ENCODE measurements at regions not wholly inside any gene's neighbourhood (a gene's known extent, or its start where the extent isn't known, plus 50 kb on each side); places are given as distances from the start of the nearest gene placed in this dataset.
A peak's percentile ranks its signal among the peaks of the same experiment; 100 is the strongest.

DNA sequence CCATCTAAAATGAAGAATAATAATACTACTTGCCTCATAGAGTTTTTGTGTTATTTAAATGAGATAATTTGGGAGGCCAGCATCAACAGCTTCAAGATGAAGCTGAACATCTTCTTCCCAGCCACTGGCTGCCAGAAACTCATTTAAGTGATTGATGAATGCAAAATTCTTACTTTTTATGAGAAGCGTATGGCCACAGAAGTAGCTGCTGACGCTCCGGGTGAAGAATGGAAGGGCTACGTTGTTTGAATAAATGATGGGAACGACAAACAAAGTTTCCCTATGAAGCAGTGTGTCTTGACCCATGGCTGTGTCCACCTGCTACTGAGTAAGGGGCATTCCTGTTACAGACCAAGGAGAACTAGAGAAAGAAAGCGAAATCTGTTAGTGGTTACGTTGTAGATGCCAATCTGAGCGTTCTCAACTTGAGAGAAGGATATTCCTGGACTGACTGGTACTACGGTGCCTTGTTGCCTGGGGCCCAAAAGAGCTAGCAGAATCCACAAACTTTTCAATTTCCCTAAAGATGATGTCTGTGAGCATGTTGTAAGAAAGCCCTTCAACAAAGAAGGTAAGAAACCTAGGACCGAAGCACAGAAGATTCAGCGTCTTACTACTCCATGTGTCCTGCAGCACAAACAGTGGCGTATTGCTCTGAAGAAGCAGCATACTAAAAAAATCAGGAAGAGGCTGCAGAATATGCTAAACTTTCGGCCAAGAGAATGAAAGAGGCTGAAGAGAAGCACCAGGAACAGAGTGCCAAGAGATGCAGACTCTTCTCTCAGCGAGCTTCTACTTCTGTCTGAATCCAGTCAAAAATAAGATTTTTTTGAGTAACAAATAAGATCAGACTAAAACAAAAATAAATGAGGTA is 100.0 kb upstream of the LRIG3 start:
- no peaks in the 10 kb centered on the region for H3K36me3 ChIP-seq (ENCODE audit: control insufficient read depth, insufficient read depth, low read length, severe bottlenecking)
- H3K4me1 ChIP-seq (ENCODE audit: control insufficient read depth, insufficient read depth, low read length): peaks cover 17% of the 10 kb centered on the region
- no peaks in the 10 kb centered on the region for H3K27me3 ChIP-seq (replicated peaks; ENCODE audit: control insufficient read depth, insufficient read depth, low read length)
- H3K9me3 ChIP-seq (ENCODE audit: control insufficient read depth, low read length): no peaks in the 10 kb centered on the region
- no peak for DNase-seq (ENCODE audit: low read depth)
- H3K9ac ChIP-seq (ENCODE audit: low read length): no peak overlapping the region
- H3K4me3 ChIP-seq (ENCODE audit: low read length): no peak overlapping the region

DNA sequence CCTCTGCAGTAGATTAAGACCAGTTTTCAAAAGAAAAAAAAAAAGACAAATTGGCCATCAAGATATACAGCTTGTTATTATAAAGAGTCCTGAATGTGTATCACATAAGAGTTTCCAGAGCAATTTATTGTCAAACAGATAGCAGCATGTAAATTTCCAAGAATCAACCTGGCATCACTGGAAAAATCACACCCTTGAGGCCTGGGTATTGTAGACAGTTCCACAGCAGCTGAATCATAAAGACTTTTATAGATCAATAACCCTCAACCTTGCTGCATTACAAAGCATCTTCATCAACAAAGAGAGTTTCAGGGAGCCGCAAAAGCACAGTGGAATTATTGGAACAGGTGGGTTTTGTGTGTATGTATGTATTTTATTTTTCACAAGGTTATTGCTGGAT is 94.6 kb upstream of the LRIG3 start:
- Histone ChIP-seq H3K4me1 (ENCODE audit: control insufficient read depth, insufficient read depth, low read length) (peaks cover 5% of the 10 kb centered on the region), H3K9me3 (ENCODE audit: control insufficient read depth, low read length) (no peaks in the 10 kb centered on the region), H3K9ac (ENCODE audit: low read length) (no peak overlapping the region), H3K4me3 (ENCODE audit: low read length) (no peak overlapping the region), H3K36me3 (ENCODE audit: control insufficient read depth, insufficient read depth, low read length, severe bottlenecking) (no peaks in the 10 kb centered on the region), H3K27me3 (replicated peaks; ENCODE audit: control insufficient read depth, insufficient read depth, low read length) (no peaks in the 10 kb centered on the region)
- no peak for DNase-seq (ENCODE audit: low read depth)

DNA sequence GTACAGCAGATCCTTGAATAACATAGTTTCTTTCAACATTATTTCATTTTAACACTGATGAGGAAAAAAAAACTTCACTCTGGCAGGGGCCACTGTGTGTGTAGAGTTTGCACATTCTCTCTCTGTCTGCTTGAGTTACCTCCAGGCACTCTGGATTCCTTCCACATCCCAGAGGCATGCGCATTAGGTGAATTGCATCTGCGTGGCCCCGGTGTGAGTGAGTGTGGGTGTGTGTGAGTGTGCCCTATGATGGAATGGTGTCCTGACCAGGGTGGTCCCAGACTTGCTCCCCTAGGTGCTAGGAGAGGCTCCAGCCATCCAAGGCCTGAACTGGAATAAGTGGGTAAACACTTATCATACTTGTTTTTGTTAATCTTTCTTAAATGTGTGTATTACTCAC is 90.6 kb upstream of the LRIG3 start:
- no peak for DNase-seq (ENCODE audit: low read depth)
- Histone ChIP-seq H3K9ac (ENCODE audit: low read length) (no peak overlapping the region), H3K4me1 (ENCODE audit: control insufficient read depth, insufficient read depth, low read length) (peaks cover 14% of the 10 kb centered on the region), H3K27me3 (replicated peaks; ENCODE audit: control insufficient read depth, insufficient read depth, low read length) (no peaks in the 10 kb centered on the region), H3K9me3 (ENCODE audit: control insufficient read depth, low read length) (no peaks in the 10 kb centered on the region), H3K4me3 (ENCODE audit: low read length) (no peak overlapping the region), H3K36me3 (ENCODE audit: control insufficient read depth, insufficient read depth, low read length, severe bottlenecking) (no peaks in the 10 kb centered on the region)

DNA sequence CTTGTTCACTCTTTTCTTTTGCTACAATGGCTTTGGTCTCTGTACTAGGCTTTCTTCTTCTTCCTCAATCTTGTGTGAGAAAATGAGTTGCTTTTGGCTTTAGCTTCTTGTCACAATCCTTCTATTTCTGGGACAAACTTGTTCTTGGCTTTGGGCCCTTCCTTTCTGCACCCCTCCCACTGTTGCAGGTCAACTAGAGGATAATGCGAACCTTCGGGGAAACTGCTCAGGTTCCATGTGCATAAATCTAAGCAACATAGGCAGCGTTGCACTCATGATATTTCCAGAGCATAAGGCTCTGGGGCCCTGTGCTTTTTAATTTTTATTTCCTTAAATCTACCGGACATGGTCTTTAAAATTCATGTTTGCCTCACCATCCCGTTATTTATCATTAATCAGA is 89.8 kb upstream of the LRIG3 start:
- Histone ChIP-seq H3K4me1 (ENCODE audit: control insufficient read depth, insufficient read depth, low read length) (peaks cover 22% of the 10 kb centered on the region), H3K27me3 (replicated peaks; ENCODE audit: control insufficient read depth, insufficient read depth, low read length) (no peaks in the 10 kb centered on the region), H3K9me3 (ENCODE audit: control insufficient read depth, low read length) (no peaks in the 10 kb centered on the region), H3K9ac (ENCODE audit: low read length) (no peak overlapping the region), H3K36me3 (ENCODE audit: control insufficient read depth, insufficient read depth, low read length, severe bottlenecking) (no peaks in the 10 kb centered on the region), H3K4me3 (ENCODE audit: low read length) (no peak overlapping the region)
- no peak for DNase-seq (ENCODE audit: low read depth)

DNA sequence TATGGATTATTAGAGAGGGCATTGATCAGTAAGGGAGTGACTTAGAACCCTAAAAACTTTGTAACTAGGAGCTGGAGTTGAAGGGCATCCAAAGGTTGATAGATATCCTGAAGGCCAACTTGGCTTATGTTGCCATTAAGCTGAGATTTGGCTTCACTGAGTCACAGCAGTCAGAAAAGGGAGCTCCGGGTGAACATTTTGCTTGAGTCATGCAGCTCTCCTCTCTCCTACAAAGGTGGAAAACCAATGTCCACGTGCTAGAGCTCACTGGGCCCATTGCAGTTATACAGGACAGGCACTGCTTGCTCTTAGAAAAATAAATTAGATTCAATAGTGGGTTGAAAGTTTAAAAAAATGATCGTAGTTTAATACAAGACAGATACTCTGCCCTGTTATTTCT is 87.3 kb upstream of the LRIG3 start:
- Histone ChIP-seq H3K9me3 (ENCODE audit: control insufficient read depth, low read length) (no peaks in the 10 kb centered on the region), H3K27me3 (replicated peaks; ENCODE audit: control insufficient read depth, insufficient read depth, low read length) (no peaks in the 10 kb centered on the region), H3K4me3 (ENCODE audit: low read length) (no peak overlapping the region), H3K9ac (ENCODE audit: low read length) (no peak overlapping the region), H3K4me1 (ENCODE audit: control insufficient read depth, insufficient read depth, low read length) (peaks cover 25% of the 10 kb centered on the region), H3K36me3 (ENCODE audit: control insufficient read depth, insufficient read depth, low read length, severe bottlenecking) (no peaks in the 10 kb centered on the region)
- no peak for DNase-seq (ENCODE audit: low read depth)

DNA sequence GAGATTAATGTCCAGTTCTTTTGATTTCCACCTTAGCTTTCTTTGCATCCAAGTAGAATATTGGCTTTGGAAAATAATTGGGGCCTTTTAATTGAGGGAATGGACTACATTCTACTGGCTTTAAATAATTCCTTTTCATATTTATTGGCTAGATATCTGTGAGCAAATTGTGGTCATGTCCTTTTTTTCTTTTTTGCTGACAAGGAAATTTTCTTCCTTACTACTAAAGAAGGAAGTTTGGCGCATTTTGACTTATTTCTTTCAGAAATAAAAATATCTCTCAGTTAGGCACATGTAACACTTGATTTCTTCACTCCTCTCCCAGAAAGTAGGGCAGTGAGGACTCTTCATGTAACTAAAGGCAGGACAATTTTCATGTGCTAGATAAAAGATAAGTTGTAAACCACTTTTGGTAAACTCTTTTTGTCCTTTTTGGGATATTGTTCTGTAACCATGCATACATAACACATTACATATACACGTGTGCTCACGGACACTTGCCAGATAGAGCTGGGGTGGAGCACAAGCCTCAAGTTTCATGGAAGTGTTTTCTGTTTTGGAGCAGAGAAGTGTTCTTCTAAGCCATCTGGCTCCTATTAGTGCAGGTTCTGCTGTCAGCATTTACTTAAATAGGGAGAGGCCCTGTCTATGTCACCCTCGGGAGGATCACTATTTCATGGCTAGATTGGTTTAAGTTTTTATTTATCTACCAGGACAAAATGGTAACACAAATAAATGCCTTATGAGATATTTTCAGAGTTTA is 85.1 kb upstream of the LRIG3 start:
- peaks cover 25% of the 10 kb centered on the region for H3K4me1 ChIP-seq (ENCODE audit: control insufficient read depth, insufficient read depth, low read length)
- H3K9ac ChIP-seq (ENCODE audit: low read length): no peak overlapping the region
- H3K27me3 ChIP-seq (replicated peaks; ENCODE audit: control insufficient read depth, insufficient read depth, low read length): no peaks in the 10 kb centered on the region
- peak; percentile 83 for DNase-seq (ENCODE audit: low read depth)
- peak overlapping the region; percentile 9 for H3K4me3 ChIP-seq (ENCODE audit: low read length)
- no peaks in the 10 kb centered on the region for H3K36me3 ChIP-seq (ENCODE audit: control insufficient read depth, insufficient read depth, low read length, severe bottlenecking)
- no peaks in the 10 kb centered on the region for H3K9me3 ChIP-seq (ENCODE audit: control insufficient read depth, low read length)

DNA sequence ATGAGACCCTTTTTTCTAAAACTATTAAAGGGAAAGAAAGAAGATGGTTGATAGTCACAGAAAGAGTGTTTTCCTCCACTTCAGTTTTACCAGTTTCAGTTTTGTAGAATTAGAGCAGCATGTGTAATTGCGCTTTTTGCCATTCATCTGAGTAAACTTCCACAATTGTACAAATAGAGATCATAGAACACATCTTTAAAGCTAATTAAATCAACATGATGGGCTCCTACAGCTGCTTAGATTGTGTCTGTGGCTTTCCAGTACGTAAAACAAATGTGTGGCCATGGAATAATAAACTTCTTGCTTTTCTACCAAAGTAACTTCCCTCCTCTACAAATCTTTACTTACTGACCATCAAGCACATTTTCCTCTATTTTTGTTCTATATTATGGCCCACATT is 84.2 kb upstream of the LRIG3 start:
- Histone ChIP-seq H3K27me3 (replicated peaks; ENCODE audit: control insufficient read depth, insufficient read depth, low read length) (no peaks in the 10 kb centered on the region), H3K9ac (ENCODE audit: low read length) (peak overlapping the region; percentile 1), H3K4me3 (ENCODE audit: low read length) (peak overlapping the region; percentile 46), H3K9me3 (ENCODE audit: control insufficient read depth, low read length) (no peaks in the 10 kb centered on the region), H3K36me3 (ENCODE audit: control insufficient read depth, insufficient read depth, low read length, severe bottlenecking) (no peaks in the 10 kb centered on the region), H3K4me1 (ENCODE audit: control insufficient read depth, insufficient read depth, low read length) (peaks cover 20% of the 10 kb centered on the region)
- no peak for DNase-seq (ENCODE audit: low read depth)

DNA sequence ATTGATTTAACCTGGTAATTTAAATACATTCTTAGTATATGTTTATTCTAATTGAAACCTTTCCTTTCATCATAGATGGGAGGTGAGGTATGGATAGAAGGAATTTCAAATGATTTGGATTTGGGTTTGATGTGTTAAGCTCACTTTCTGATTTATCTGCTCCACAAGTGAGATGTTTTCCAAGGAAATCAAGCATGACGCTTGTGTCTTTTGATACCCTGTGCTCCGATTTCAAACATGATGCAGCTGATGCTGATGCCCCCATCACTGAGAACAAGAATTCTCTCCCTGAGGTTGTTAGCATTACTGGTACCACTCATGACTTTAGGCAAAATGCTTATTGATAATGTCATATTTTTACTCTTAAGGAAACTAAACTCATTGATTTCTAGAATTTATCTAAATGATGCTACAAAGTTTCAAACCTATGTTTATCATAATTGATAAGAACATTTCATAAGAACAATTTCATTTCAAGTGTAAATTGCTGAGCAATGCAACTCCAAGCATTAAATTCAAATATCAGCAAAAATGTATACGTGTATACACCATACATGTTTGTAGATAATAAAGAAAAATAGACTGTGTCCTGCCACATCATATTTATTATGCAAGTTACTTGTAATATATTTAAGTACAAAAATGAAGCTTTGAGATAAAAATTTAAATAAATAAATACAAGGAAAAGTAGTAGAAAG is 75.5 kb upstream of the LRIG3 start:
- H3K4me3 ChIP-seq (ENCODE audit: low read length): no peak overlapping the region
- no peak for DNase-seq (ENCODE audit: low read depth)
- H3K27me3 ChIP-seq (replicated peaks; ENCODE audit: control insufficient read depth, insufficient read depth, low read length): no peaks in the 10 kb centered on the region
- H3K9ac ChIP-seq (ENCODE audit: low read length): no peak overlapping the region
- no peaks in the 10 kb centered on the region for H3K36me3 ChIP-seq (ENCODE audit: control insufficient read depth, insufficient read depth, low read length, severe bottlenecking)
- no peaks in the 10 kb centered on the region for H3K4me1 ChIP-seq (ENCODE audit: control insufficient read depth, insufficient read depth, low read length)
- H3K9me3 ChIP-seq (ENCODE audit: control insufficient read depth, low read length): no peaks in the 10 kb centered on the region

DNA sequence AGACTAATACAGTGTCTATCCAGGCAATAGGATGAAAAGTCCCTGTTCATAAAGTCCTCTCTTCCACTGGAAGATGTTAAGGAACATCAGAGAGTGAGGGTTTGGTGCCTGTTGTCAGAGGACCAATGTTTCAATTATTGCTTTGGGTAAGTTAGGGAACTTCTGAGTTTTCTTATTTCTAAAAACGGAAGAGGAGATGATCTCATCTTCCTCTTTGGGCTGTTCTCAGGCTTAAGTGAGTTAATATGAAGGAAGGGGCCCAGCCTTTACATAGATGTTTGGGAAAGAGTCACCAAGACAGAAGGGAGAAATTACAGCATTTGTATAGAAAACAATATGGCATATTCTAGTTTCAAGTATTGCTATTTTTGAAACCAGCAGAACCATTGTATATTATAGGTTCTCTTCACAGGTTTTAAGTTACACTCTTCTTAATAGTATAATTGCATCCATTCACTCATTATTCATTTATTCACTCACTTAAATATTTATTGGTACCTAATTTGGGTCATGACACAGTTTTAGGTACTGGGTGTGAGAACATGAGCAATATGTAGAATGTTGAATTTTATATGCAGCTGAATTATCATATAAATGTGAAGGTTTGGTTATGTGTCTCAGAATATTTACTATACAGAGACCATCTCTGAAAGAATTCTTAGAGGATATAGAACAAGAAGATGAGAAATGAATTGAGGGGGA is 68.5 kb upstream of the LRIG3 start:
- H3K4me1 ChIP-seq (ENCODE audit: control insufficient read depth, insufficient read depth, low read length): no peaks in the 10 kb centered on the region
- peaks cover 9% of the 10 kb centered on the region for H3K9me3 ChIP-seq (ENCODE audit: control insufficient read depth, low read length)
- DNase-seq (ENCODE audit: low read depth): no peak
- H3K36me3 ChIP-seq (ENCODE audit: control insufficient read depth, insufficient read depth, low read length, severe bottlenecking): no peaks in the 10 kb centered on the region
- no peak overlapping the region for H3K4me3 ChIP-seq (ENCODE audit: low read length)
- no peak overlapping the region for H3K9ac ChIP-seq (ENCODE audit: low read length)
- no peaks in the 10 kb centered on the region for H3K27me3 ChIP-seq (replicated peaks; ENCODE audit: control insufficient read depth, insufficient read depth, low read length)

DNA sequence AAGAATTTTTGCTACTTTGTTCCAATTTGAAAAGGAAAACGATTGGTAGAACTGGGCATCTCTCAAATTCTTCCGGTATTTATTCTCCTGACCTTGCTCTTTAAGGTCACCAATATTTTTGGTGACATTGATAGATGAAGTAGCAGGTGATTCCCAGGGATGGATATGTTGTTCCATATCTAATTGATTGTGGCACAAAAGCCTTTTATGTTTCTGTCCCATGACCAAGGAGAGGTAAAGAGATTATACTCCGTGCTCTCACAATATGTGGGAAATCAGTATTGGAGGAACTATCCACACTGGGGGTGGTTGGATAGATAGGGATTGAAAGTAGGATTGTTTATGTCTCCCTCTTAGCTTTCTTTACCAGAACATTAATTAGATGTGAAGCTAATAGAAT is 61.7 kb upstream of the LRIG3 start:
- no peak overlapping the region for H3K4me3 ChIP-seq (ENCODE audit: low read length)
- H3K9me3 ChIP-seq (ENCODE audit: control insufficient read depth, low read length): no peaks in the 10 kb centered on the region
- no peaks in the 10 kb centered on the region for H3K36me3 ChIP-seq (ENCODE audit: control insufficient read depth, insufficient read depth, low read length, severe bottlenecking)
- no peak for DNase-seq (ENCODE audit: low read depth)
- H3K27me3 ChIP-seq (replicated peaks; ENCODE audit: control insufficient read depth, insufficient read depth, low read length): no peaks in the 10 kb centered on the region
- no peaks in the 10 kb centered on the region for H3K4me1 ChIP-seq (ENCODE audit: control insufficient read depth, insufficient read depth, low read length)
- H3K9ac ChIP-seq (ENCODE audit: low read length): no peak overlapping the region

DNA sequence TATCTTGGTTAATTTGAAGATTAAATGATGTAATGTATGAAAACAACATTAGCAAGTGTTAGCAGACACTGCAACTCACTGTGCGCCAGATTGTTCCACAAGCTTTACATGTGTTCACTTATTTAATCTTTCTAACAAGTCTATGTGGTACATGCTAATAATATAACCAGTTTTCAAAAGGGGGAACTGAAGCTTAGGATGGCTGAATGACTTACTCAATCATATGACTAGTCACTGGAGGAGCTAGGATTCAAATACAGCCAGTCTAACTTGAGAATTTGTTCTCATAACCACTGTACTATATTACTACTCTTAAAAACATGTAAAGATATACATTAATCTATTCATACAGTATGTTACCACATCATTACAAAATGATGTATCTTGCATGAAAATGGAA is 60.5 kb upstream of the LRIG3 start:
- Histone ChIP-seq H3K9me3 (ENCODE audit: control insufficient read depth, low read length) (no peaks in the 10 kb centered on the region), H3K27me3 (replicated peaks; ENCODE audit: control insufficient read depth, insufficient read depth, low read length) (no peaks in the 10 kb centered on the region), H3K36me3 (ENCODE audit: control insufficient read depth, insufficient read depth, low read length, severe bottlenecking) (no peaks in the 10 kb centered on the region), H3K9ac (ENCODE audit: low read length) (no peak overlapping the region), H3K4me3 (ENCODE audit: low read length) (no peak overlapping the region), H3K4me1 (ENCODE audit: control insufficient read depth, insufficient read depth, low read length) (no peaks in the 10 kb centered on the region)
- no peak for DNase-seq (ENCODE audit: low read depth)

Measured in adipocyte (in vitro differentiated cells).